HG02610 (cell line): ENCODE measurements at regions not wholly inside any gene's neighbourhood (a gene's known extent, or its start where the extent isn't known, plus 50 kb on each side); places are given as distances from the start of the nearest gene placed in this dataset.

Source experiments
- ATAC-seq: cut with Tn5 transposase; IDR thresholded peaks from one replicate; pipeline ENCODE4 v1.9.1; 2021; ENCODE audit warnings: mild to moderate bottlenecking, moderate library complexity; ENCODE audit not compliant: unreplicated experiment

GRCh38 chr14:71201840-71202239 lies 294.6 kb downstream of the PCNX1 start:
- no peak for ATAC-seq

- ATAC-seq, result no peak
Measured at GRCh38 chr14:71202881-71203280, 295.6 kb downstream of the PCNX1 start.

GRCh38 chr14:71203306-71203705 lies 296.0 kb downstream of the PCNX1 start:
- no peak for ATAC-seq

- ATAC-seq, result no peak
Measured at GRCh38 chr14:71204231-71204630, 297.0 kb downstream of the PCNX1 start.

- ATAC-seq, result no peak
Measured at GRCh38 chr14:71204768-71205167, 297.5 kb downstream of the PCNX1 start.

- ATAC-seq, result no peak
Measured at GRCh38 chr14:71206123-71206522, 298.9 kb downstream of the PCNX1 start.

- no peak for ATAC-seq
Measured at GRCh38 chr14:71206766-71207371, 299.6 kb downstream of the PCNX1 start.

- ATAC-seq, result no peak
Measured at GRCh38 chr14:71208702-71209357, 301.6 kb downstream of the PCNX1 start.

- no peak for ATAC-seq
Measured at GRCh38 chr14:71209888-71210287, 302.6 kb downstream of the PCNX1 start.

GRCh38 chr14:71212093-71212492 lies 304.8 kb downstream of the PCNX1 start:
- no peak for ATAC-seq

GRCh38 chr14:71212683-71213107 lies 305.4 kb downstream of the PCNX1 start:
- no peak for ATAC-seq

- no peak for ATAC-seq
Measured at GRCh38 chr14:71214241-71214640, 307.0 kb downstream of the PCNX1 start.

GRCh38 chr14:71220462-71220861 lies 313.2 kb downstream of the PCNX1 start:
- no peak for ATAC-seq

- no peak for ATAC-seq
Measured at GRCh38 chr14:71221119-71221518, 313.9 kb downstream of the PCNX1 start.

- ATAC-seq, result no peak
Measured at GRCh38 chr14:71225113-71225512, 317.9 kb downstream of the PCNX1 start.

GRCh38 chr14:71228711-71229110 lies 321.5 kb downstream of the PCNX1 start:
- no peak for ATAC-seq

GRCh38 chr14:71229875-71230274 lies 322.6 kb downstream of the PCNX1 start:
- no peak for ATAC-seq

GRCh38 chr14:71230897-71231296 lies 323.6 kb downstream of the PCNX1 start:
- ATAC-seq, result no peak

- ATAC-seq, result peak; percentile 85
Measured at GRCh38 chr14:71231521-71232393, 324.5 kb downstream of the PCNX1 start.

- no peak for ATAC-seq
Measured at GRCh38 chr14:71232506-71232905, 325.2 kb downstream of the PCNX1 start.

GRCh38 chr14:71235875-71236274 lies 328.6 kb downstream of the PCNX1 start:
- no peak for ATAC-seq

- no peak for ATAC-seq
Measured at GRCh38 chr14:71236487-71236886, 329.2 kb downstream of the PCNX1 start.
